ENCODE measurements at regions not wholly inside any gene's neighbourhood (a gene's known extent, or its start where the extent isn't known, plus 50 kb on each side); places are given as distances from the start of the nearest gene placed in this dataset.

DNA sequence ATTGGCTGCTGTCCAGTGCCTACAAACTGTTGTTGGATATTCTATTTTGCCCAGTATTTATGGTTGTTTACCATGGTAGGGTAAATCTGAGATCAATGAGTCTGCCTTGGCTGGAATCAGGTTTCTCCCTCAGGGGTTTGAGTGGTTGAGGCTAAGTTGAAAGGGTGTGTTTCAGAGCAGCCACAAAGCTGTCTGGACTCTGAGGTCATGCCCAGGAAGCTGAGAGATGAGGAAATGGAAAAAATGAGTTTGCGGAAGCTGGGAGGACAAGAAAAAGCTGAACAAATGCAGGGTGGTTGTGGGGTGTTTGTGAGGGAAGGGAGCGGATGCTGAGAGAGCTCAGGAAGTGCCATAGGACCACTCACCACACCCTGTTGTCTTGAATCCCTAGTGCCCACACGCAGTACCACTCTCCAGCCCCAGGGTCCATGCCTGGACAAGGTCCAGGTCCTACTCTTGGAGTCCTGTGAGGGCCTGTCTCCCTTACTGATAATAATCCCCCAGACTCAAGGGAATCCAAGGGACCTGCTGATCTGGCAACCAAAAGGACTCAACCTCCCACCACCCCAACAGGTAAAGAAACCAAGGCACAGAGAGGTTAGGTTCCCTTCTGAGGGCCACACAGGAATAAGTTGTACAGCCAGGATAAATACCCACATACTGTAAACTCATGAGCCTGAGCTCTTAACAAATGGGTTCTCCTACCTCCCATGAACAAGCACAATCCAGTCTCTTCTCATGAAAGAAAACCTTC, 81.6 kb downstream of the PPCDC start (continued):
- TF ChIP-seq ZZZ3 (CRISPR knock-in tag; IDR thresholded peaks at IDR 0.05; ENCODE audit: borderline replicate concordance) (no peak), SSRP1 (CRISPR knock-in tag; IDR thresholded peaks at IDR 0.05) (no peak), HDAC1 (CRISPR knock-in tag; IDR thresholded peaks at IDR 0.05) (0 out of 2 replicates have a peak, but pooled peaks have one; percentile 18), ZNF317 (CRISPR knock-in tag; IDR thresholded peaks at IDR 0.05) (no peak), ZSCAN22 (CRISPR knock-in tag; IDR thresholded peaks at IDR 0.05) (no peak), ZBTB21 (CRISPR knock-in tag; IDR thresholded peaks at IDR 0.05) (peak; percentile 61; the same call in 1 of the 2 replicates), HOXA7 (CRISPR knock-in tag; IDR thresholded peaks at IDR 0.05) (no peak), ZNF878 (CRISPR knock-in tag; IDR thresholded peaks at IDR 0.05) (peak; percentile 22; the same call in 1 of the 2 replicates), ZNF749 (CRISPR knock-in tag; IDR thresholded peaks at IDR 0.05; ENCODE audit: borderline replicate concordance) (no peak), ZFP82 (CRISPR knock-in tag; IDR thresholded peaks at IDR 0.05; ENCODE audit: borderline replicate concordance) (no peak), SRSF4 (IDR thresholded peaks at IDR 0.05; ENCODE audit: low read depth, low read length, poor library complexity, severe bottlenecking) (no peak), U2AF1 (optimal IDR thresholded peaks at IDR 0.05; ENCODE audit: low read depth, low read length) (no peak), TBL1XR1 (IDR thresholded peaks at IDR 0.05; ENCODE audit: borderline replicate concordance, low read length, partially characterized antibody) (no peak), POLR2AphosphoS2 (IDR thresholded peaks at IDR 0.05; ENCODE audit: low read depth, low read length) (no peak), ZNF564 (CRISPR knock-in tag; IDR thresholded peaks at IDR 0.05) (no peak), ZFX (CRISPR knock-in tag; IDR thresholded peaks at IDR 0.05; ENCODE audit: low read depth) (no peak), AGO1 (IDR thresholded peaks at IDR 0.05; ENCODE audit: low read depth, low read length, poor library complexity, severe bottlenecking) (no peak), MED1 (CRISPR knock-in tag; IDR thresholded peaks at IDR 0.05) (peak; percentile 46), SALL1 (CRISPR knock-in tag; IDR thresholded peaks at IDR 0.05) (peak; percentile 13; the same call in 1 of the 2 replicates), NR2F2 (IDR thresholded peaks at IDR 0.05; ENCODE audit: borderline replicate concordance, low read depth) (no peak), PCBP1 (IDR thresholded peaks at IDR 0.05; ENCODE audit: borderline replicate concordance, low read depth, low read length) (no peak)
- TF ChIP-seq, protein P1, sequence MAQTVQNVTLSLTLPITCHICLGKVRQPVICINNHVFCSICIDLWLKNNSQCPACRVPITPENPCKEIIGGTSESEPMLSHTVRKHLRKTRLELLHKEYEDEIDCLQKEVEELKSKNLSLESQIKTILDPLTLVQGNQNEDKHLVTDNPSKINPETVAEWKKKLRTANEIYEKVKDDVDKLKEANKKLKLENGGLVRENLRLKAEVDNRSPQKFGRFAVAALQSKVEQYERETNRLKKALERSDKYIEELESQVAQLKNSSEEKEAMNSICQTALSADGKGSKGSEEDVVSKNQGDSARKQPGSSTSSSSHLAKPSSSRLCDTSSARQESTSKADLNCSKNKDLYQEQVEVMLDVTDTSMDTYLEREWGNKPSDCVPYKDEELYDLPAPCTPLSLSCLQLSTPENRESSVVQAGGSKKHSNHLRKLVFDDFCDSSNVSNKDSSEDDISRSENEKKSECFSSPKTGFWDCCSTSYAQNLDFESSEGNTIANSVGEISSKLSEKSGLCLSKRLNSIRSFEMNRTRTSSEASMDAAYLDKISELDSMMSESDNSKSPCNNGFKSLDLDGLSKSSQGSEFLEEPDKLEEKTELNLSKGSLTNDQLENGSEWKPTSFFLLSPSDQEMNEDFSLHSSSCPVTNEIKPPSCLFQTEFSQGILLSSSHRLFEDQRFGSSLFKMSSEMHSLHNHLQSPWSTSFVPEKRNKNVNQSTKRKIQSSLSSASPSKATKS (CRISPR knock-in tag; IDR thresholded peaks at IDR 0.05): no peak
- TF ChIP-seq, protein P2, sequence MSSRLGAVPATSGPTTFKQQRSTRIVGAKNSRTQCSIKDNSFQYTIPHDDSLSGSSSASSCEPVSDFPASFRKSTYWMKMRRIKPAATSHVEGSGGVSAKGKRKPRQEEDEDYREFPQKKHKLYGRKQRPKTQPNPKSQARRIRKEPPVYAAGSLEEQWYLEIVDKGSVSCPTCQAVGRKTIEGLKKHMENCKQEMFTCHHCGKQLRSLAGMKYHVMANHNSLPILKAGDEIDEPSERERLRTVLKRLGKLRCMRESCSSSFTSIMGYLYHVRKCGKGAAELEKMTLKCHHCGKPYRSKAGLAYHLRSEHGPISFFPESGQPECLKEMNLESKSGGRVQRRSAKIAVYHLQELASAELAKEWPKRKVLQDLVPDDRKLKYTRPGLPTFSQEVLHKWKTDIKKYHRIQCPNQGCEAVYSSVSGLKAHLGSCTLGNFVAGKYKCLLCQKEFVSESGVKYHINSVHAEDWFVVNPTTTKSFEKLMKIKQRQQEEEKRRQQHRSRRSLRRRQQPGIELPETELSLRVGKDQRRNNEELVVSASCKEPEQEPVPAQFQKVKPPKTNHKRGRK (CRISPR knock-in tag; IDR thresholded peaks at IDR 0.05): no peak
- TF ChIP-seq, protein P3, sequence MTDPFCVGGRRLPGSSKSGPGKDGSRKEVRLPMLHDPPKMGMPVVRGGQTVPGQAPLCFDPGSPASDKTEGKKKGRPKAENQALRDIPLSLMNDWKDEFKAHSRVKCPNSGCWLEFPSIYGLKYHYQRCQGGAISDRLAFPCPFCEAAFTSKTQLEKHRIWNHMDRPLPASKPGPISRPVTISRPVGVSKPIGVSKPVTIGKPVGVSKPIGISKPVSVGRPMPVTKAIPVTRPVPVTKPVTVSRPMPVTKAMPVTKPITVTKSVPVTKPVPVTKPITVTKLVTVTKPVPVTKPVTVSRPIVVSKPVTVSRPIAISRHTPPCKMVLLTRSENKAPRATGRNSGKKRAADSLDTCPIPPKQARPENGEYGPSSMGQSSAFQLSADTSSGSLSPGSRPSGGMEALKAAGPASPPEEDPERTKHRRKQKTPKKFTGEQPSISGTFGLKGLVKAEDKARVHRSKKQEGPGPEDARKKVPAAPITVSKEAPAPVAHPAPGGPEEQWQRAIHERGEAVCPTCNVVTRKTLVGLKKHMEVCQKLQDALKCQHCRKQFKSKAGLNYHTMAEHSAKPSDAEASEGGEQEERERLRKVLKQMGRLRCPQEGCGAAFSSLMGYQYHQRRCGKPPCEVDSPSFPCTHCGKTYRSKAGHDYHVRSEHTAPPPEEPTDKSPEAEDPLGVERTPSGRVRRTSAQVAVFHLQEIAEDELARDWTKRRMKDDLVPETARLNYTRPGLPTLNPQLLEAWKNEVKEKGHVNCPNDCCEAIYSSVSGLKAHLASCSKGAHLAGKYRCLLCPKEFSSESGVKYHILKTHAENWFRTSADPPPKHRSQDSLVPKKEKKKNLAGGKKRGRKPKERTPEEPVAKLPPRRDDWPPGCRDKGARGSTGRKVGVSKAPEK (CRISPR knock-in tag; IDR thresholded peaks at IDR 0.05; ENCODE audit: borderline replicate concordance): no peak

All from HepG2 (cell line).